ENCODE measurements at regions not wholly inside any gene's neighbourhood (a gene's known extent, or its start where the extent isn't known, plus 50 kb on each side); places are given as distances from the start of the nearest gene placed in this dataset.

DNA sequence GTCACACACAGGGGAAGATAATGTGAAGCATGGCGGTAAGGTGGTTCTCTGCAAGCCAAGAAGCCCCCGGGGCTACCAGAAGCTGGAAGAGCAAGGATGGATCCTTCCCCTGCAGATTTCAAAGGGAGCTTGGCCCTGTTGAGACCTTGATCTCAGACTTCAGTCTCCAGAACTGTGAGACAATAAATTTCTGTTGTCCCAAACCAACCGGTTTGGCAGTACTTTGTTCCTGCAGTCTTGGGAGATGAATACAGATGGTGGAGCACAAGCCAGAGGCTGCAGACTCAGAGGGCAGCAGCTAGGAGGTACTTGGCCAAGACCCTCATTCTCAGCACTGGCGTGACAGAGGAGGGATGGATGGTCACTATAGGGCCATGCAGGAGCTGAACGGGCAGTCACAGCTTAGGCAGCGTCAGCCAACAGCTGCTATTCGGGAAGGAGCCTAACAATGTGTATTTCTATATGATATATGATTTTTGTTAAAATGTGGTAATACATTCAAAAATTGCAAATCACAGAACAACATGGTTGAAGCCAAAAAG is 387.3 kb downstream of the TNS3 start:
- TF ChIP-seq TARDBP (IDR thresholded peaks at IDR 0.05) = no peak
- TF ChIP-seq, protein P1, sequence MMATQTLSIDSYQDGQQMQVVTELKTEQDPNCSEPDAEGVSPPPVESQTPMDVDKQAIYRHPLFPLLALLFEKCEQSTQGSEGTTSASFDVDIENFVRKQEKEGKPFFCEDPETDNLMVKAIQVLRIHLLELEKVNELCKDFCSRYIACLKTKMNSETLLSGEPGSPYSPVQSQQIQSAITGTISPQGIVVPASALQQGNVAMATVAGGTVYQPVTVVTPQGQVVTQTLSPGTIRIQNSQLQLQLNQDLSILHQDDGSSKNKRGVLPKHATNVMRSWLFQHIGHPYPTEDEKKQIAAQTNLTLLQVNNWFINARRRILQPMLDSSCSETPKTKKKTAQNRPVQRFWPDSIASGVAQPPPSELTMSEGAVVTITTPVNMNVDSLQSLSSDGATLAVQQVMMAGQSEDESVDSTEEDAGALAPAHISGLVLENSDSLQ (IDR thresholded peaks at IDR 0.05) = no peak
- no peak for TF ChIP-seq ARNT (IDR thresholded peaks at IDR 0.05)
- no peak for TF ChIP-seq L3MBTL2 (conservative IDR thresholded peaks at IDR 0.05)
- no peak for DNase-seq (ENCODE audit: extremely low spot score)
- POLR2A ChIA-PET = interaction anchor here (1.1 kb wide), 1 partner anchor 59 kb away, joined by 4 read pairs; no protein-coding TSS in a partner anchor
- CTCF ChIA-PET = no interaction called here

DNA sequence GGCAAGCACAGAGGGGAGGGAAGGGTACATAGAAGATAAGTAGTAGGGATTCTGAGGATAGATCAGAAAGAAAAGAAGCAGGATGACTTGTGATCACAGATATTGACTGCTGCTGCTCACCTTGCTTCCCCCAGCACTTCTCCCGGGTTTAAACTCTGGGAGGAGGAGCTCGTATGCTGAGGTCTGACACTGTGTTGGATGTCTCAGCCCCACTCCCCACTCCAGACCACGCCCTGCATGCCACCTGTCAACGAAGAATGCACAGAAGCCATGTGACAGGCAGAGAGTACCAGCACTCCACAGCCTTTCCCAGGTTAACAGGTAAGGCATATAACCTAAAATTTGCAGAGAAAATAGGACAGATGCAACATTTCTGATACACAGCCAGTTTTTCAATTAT is 388.9 kb downstream of the TNS3 start:
- POLR2A ChIA-PET = no interaction called here
- TF ChIP-seq, protein P1 (IDR thresholded peaks at IDR 0.05) = no peak
- TF ChIP-seq ARNT (IDR thresholded peaks at IDR 0.05) (no peak), ZNF384 (IDR thresholded peaks at IDR 0.05) (no peak)
- CTCF ChIA-PET = no interaction called here
- DNase-seq (ENCODE audit: extremely low spot score) = no peak

DNA sequence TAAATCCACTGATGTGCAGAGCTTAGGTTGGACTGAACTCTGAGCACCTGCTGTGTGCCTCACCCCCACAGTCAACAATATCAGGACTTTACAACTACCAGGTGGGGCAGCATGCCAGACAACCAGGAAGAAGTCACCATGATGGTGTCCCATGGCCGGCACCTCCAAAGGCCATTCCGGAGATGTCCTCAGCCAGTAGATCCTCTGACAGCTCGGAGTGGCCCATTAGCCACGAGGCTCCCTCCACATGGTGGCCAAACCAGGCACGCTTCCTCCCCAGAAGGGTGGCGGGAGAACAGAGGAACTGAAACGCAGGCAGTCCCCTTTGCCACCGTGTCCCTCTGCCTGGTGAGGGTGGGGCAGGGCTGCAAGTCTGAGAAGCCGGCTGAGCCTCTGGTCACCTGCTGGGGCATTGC is 390.0 kb downstream of the TNS3 start:
- no peak for TF ChIP-seq CTBP1 (IDR thresholded peaks at IDR 0.05; ENCODE audit: borderline replicate concordance)
- TF ChIP-seq FOXA1 (IDR thresholded peaks at IDR 0.05) = no peak
- TF ChIP-seq ELF4 (IDR thresholded peaks at IDR 0.05) = no peak
- TF ChIP-seq ZNF384 (IDR thresholded peaks at IDR 0.05) = no peak
- TF ChIP-seq HDGF (IDR thresholded peaks at IDR 0.05; ENCODE audit: borderline replicate concordance) = no peak
- TF ChIP-seq L3MBTL2 (conservative IDR thresholded peaks at IDR 0.05) = no peak
- no peak for TF ChIP-seq LEF1 (IDR thresholded peaks at IDR 0.05; ENCODE audit: borderline replicate concordance)
- no peak for TF ChIP-seq NFRKB (IDR thresholded peaks at IDR 0.05)
- no peak for TF ChIP-seq ARNT (IDR thresholded peaks at IDR 0.05)
- CTCF ChIA-PET = no interaction called here

DNA sequence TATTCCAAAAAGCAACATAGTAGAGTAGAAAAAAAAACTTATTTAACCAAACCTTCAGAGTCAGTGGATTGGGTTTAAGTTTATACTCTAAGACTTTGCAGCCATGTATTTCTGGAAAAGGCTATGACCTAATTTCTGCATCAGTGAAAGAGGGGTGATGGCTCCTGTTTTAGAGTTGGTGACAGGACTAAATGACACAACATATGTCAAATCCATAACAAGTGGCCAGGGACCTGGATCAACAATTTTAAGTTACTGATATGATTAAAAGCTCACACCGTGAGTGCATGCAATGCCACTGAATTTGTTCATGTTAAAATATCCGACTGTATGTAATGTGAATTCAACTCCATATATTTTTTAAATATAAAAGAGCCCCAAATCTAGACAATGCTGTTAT is 390.6 kb downstream of the TNS3 start:
- CTCF ChIA-PET = no interaction called here
- POLR2A ChIA-PET = no interaction called here
- no peak for TF ChIP-seq BHLHE40 (IDR thresholded peaks at IDR 0.05; ENCODE audit: borderline replicate concordance)
- TF ChIP-seq SUZ12 (IDR thresholded peaks at IDR 0.05) = no peak
- no peak for TF ChIP-seq FOXM1 (IDR thresholded peaks at IDR 0.05; ENCODE audit: borderline replicate concordance)
- no peak for TF ChIP-seq NFRKB (IDR thresholded peaks at IDR 0.05)
- TF ChIP-seq SP1 (IDR thresholded peaks at IDR 0.05) = no peak
- TF ChIP-seq HDGF (IDR thresholded peaks at IDR 0.05; ENCODE audit: borderline replicate concordance) = no peak
- TF ChIP-seq ZNF384 (IDR thresholded peaks at IDR 0.05) = no peak
- no peak for TF ChIP-seq L3MBTL2 (conservative IDR thresholded peaks at IDR 0.05)
- TF ChIP-seq FOXK2 (IDR thresholded peaks at IDR 0.05) = no peak
- TF ChIP-seq FOXA1 (IDR thresholded peaks at IDR 0.05) = no peak
- TF ChIP-seq ELF4 (IDR thresholded peaks at IDR 0.05) = no peak
- TF ChIP-seq, protein P1 (IDR thresholded peaks at IDR 0.05) = no peak
- TF ChIP-seq ARNT (IDR thresholded peaks at IDR 0.05) = no peak
- TF ChIP-seq LEF1 (IDR thresholded peaks at IDR 0.05; ENCODE audit: borderline replicate concordance) = no peak
- TF ChIP-seq CTBP1 (IDR thresholded peaks at IDR 0.05; ENCODE audit: borderline replicate concordance) = no peak
- DNase-seq (ENCODE audit: extremely low spot score) = no peak

More for the DNA sequence above, 390.0 kb downstream of the TNS3 start:
- POLR2A ChIA-PET = no interaction called here
- no peak for DNase-seq (ENCODE audit: extremely low spot score)

DNA sequence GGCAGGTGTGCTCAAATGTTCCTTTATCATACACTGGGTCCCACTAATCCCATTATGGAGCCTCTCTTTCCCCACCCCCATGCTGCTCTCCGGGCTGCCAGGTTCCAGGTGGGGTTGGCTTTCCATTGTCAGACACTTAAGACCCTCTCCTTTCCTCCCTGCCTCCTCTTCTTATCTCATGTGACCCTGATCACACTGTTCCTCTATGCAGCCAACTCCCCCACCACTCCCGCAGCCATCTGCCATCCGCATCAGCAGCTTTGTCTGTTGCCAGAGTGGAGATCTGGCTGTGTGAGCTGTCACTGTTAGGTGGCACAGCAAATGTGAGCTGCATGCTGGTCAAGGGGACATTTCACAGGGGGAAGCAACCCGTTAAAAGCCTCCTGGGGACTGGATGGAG is 391.4 kb downstream of the TNS3 start:
- POLR2A ChIA-PET = no interaction called here
- no peak for TF ChIP-seq NFRKB (IDR thresholded peaks at IDR 0.05)
- no peak for TF ChIP-seq SUZ12 (IDR thresholded peaks at IDR 0.05)
- no peak for TF ChIP-seq ELF4 (IDR thresholded peaks at IDR 0.05)
- TF ChIP-seq ARNT (IDR thresholded peaks at IDR 0.05) = no peak
- CTCF ChIA-PET = no interaction called here
- no peak for DNase-seq (ENCODE audit: extremely low spot score)

DNA sequence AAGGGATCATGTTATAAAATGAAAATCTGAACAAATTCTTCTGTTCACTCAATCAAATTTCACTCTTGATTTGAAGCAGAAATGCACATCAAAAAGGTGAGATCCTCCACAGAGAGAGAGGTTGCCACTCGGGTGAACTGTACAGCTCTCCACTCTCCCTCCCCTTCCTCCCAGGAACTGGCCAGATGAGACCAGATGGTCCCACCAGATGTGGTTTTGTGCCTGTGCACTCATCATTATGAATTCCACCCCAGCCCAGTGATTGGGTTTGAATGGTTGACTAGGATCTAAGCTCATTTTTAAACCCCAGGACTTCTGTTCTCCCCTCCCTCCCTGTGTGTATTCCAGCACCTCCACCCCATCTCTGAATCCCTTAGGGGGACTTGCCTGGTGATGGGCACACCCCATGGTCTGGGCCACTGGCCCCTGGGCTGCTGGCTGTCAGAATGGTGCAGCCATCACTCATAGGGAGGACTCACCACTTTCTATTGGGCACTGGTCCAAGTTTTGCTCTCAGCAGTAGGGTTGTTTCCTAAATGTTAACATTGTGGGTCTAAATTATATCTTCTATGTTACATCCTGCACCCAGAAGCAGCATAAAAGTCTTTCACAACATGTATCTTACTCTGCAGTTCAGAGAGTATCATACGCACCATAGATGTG is 393.1 kb downstream of the TNS3 start:
- DNase-seq (ENCODE audit: extremely low spot score) = no peak
- ChIA-PET POLR2A (no interaction called here), CTCF (no interaction called here)
- TF ChIP-seq CTBP1 (IDR thresholded peaks at IDR 0.05; ENCODE audit: borderline replicate concordance) (no peak), L3MBTL2 (conservative IDR thresholded peaks at IDR 0.05) (no peak), FOXK2 (IDR thresholded peaks at IDR 0.05) (no peak), NFRKB (IDR thresholded peaks at IDR 0.05) (no peak), BHLHE40 (IDR thresholded peaks at IDR 0.05; ENCODE audit: borderline replicate concordance) (no peak)

DNA sequence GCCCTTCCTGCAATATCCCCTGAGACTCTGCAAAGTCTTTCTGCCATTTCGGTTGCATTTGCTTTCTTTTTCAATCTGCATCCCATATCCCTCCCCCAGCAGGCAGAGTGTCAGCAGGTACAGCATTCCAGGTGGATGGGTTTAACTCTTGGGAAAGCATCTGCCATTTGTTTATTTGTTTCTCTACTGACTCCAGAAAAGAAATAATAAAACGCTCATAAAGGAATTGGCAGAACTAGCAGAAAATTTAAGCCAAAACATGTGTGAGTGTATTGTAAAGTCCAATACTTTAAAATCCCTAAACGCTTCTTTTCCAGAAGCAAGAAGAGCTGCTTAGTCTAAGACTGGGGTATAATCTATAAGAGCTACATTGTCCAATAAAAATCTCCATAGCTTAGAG is 393.8 kb downstream of the TNS3 start:
- TF ChIP-seq HDGF (IDR thresholded peaks at IDR 0.05; ENCODE audit: borderline replicate concordance) = no peak
- CTCF ChIA-PET = no interaction called here
- POLR2A ChIA-PET = no interaction called here
- DNase-seq (ENCODE audit: extremely low spot score) = no peak

Data from HEK293T (cell line).